HCT116 (cell line): ENCODE measurements at regions not wholly inside any gene's neighbourhood (a gene's known extent, or its start where the extent isn't known, plus 50 kb on each side); places are given as distances from the start of the nearest gene placed in this dataset.

Experiments
- ATAC-seq: fragments of 200-7000 bp; cut with Tn5 transposase; 2 replicates; pipeline ENCODE4 v1.9.1; 2020; ENCODE audit warnings: mild to moderate bottlenecking, moderate library complexity
- BruUV-seq: library from RNA; stranded (reverse); fragments of 400-500 nt; replicated peaks from 2 replicates; lab custom pipeline; 2021; lab: Mats Ljungman, UMichigan
- CTCF ChIA-PET: fragments of 300-600 bp; sonication (Branson Sonifier 250); formaldehyde crosslinking; loops from one replicate; lab custom pipeline; 2021; ENCODE audit warnings: antibody characterized with exemption; lab: Charles Lee
- POLR2A ChIA-PET: fragments of 300-600, 350-600 bp; sonication (Branson Sonifier 250); formaldehyde crosslinking; loops from one replicate; lab custom pipeline; 2021; ENCODE audit warnings: antibody characterized with exemption; lab: Charles Lee
- RAD21 ChIA-PET, 2 experiments: fragments of 300-600 bp; sonication (Branson Sonifier 250); formaldehyde crosslinking; loops; one replicate each; lab custom pipeline; 2023; ENCODE audit warnings: low total read pairs in 2 of 2; ENCODE audit not compliant: uncharacterized antibody in 2 of 2, unreplicated experiment in 2 of 2, low non-redundant PET in 1 of 2; lab: Charles Lee
- DNase-seq: peaks from one replicate; pipeline ENCODE4 v3.0.0-alpha.2; 2010; ENCODE audit warnings: low read depth, low spot score
- H2AFZ ChIP-seq: fragments of 200-600 bp; shearing (Covaris generic), sonication (generic); 2 replicates; pipeline ENCODE4 v1.6.1; 2017; ENCODE audit warnings: low read depth, mixed run types, mixed read lengths, antibody characterized with exemption, low read length; ENCODE audit not compliant: poor library complexity, severe bottlenecking
- H3K27ac ChIP-seq: 2 replicates; pipeline ENCODE4 v1.5.1; 2012; ENCODE audit warnings: low read depth, low read length
- H3K27me3 ChIP-seq: fragments of 200-600 bp; sonication (generic); 2 replicates; pipeline ENCODE4 v1.6.1; 2016; ENCODE audit warnings: mixed run types, low read length, mixed read lengths; ENCODE audit not compliant: insufficient read depth
- H3K36me3 ChIP-seq, 2 experiments: fragments of 200-500 bp in 1 of 2; fragments of 200-600 bp in 1 of 2; sonication (Bioruptor generic) in 1 of 2; sonication (generic) in 1 of 2; 2 replicates each; pipeline versions ENCODE4 v1.5.1 to v1.6.1; 2014 to 2016; ENCODE audit warnings: low read length in 2 of 2, inconsistent platforms in 1 of 2, mixed read lengths in 1 of 2, mixed run types in 1 of 2; ENCODE audit not compliant: insufficient read depth in 2 of 2, control insufficient read depth in 1 of 2
- H3K4me1 ChIP-seq, 2 experiments: fragments of 200-600 bp in 1 of 2; sonication (generic) in 1 of 2; 2 replicates each; pipeline versions ENCODE4 v1.5.1 to v1.6.1; 2012 to 2017; ENCODE audit warnings: low read length in 2 of 2, inconsistent platforms in 1 of 2, mild to moderate bottlenecking in 1 of 2, mixed read lengths in 1 of 2, mixed run types in 1 of 2, moderate library complexity in 1 of 2; ENCODE audit not compliant: insufficient read depth in 2 of 2, control insufficient read depth in 1 of 2
- H3K4me2 ChIP-seq: fragments of 200-600 bp; sonication (generic); 2 replicates; pipeline ENCODE4 v1.6.1; 2017; ENCODE audit warnings: mixed run types, low read length, mixed read lengths
- H3K4me3 ChIP-seq, 2 experiments: fragments of 200-600 bp in 1 of 2; sonication (generic) in 1 of 2; replicated peaks in 1 of 2; 2 replicates each; pipeline ENCODE4 v1.5.1; 2011 to 2016; ENCODE audit warnings: low read length in 2 of 2, control low read depth in 1 of 2, low read depth in 1 of 2, mild to moderate bottlenecking in 1 of 2, mixed read lengths in 1 of 2, mixed run types in 1 of 2
- H3K79me2 ChIP-seq: fragments of 200-600 bp; sonication (generic); 2 replicates; pipeline ENCODE4 v1.6.1; 2017; ENCODE audit warnings: mild to moderate bottlenecking, mixed run types, low read length, moderate library complexity, mixed read lengths; ENCODE audit not compliant: insufficient read depth
- H3K9ac ChIP-seq: fragments of 200-600 bp; sonication (generic); 2 replicates; pipeline ENCODE4 v1.6.1; 2016; ENCODE audit warnings: low read length, mixed read lengths
- H3K9me2 ChIP-seq: fragments of 200-600 bp; sonication (generic), shearing (Covaris generic); 2 replicates; pipeline ENCODE4 v1.6.1; 2017; ENCODE audit warnings: mixed run types, mild to moderate bottlenecking, moderate library complexity; ENCODE audit not compliant: insufficient read depth
- H3K9me3 ChIP-seq, 2 experiments: fragments of 200-500 bp in 1 of 2; fragments of 200-600 bp in 1 of 2; sonication (Bioruptor generic) in 1 of 2; sonication (generic) in 1 of 2; 2 replicates each; pipeline ENCODE4 v1.6.1; 2014 to 2017; ENCODE audit warnings: low read length in 2 of 2, mixed read lengths in 2 of 2, inconsistent platforms in 1 of 2, low read depth in 1 of 2, mild to moderate bottlenecking in 1 of 2, mixed run types in 1 of 2, moderate library complexity in 1 of 2; ENCODE audit not compliant: control insufficient read depth in 1 of 2, insufficient read depth in 1 of 2
- H4K20me1 ChIP-seq: fragments of 200-600 bp; sonication (generic), shearing (Covaris generic); 2 replicates; pipeline ENCODE4 v1.6.1; 2017; ENCODE audit warnings: mixed run types, mild to moderate bottlenecking, moderate library complexity; ENCODE audit not compliant: insufficient read depth
- EGR1 ChIP-seq: IDR thresholded peaks from 2 replicates; pipeline ENCODE4 v1.6.1; 2012; ENCODE audit warnings: low read depth
- ELF1 ChIP-seq: IDR thresholded peaks from 2 replicates; pipeline ENCODE4 v1.6.1; 2012; ENCODE audit warnings: low read depth, borderline replicate concordance
- EZH2 ChIP-seq: fragments of 200-600 bp; sonication (generic); IDR thresholded peaks from 2 replicates; pipeline ENCODE4 v1.6.1; 2017; ENCODE audit warnings: antibody characterized with exemption, mixed run types
- FOSL1 ChIP-seq: IDR thresholded peaks from 2 replicates; pipeline ENCODE4 v1.6.1; 2012; ENCODE audit warnings: low read depth
- JUND ChIP-seq: IDR thresholded peaks from 2 replicates; pipeline ENCODE4 v1.6.1; 2012
- SIN3A ChIP-seq: IDR thresholded peaks from 2 replicates; pipeline ENCODE4 v1.6.1; 2012; ENCODE audit warnings: low read depth
- TCF7L2 ChIP-seq: IDR thresholded peaks from 2 replicates; pipeline ENCODE4 v1.7.0; 2011; ENCODE audit warnings: borderline replicate concordance, inconsistent platforms; ENCODE audit not compliant: insufficient read depth, insufficient read length; ENCODE audit errors: extremely low read depth
- YY1 ChIP-seq: IDR thresholded peaks from 2 replicates; pipeline ENCODE4 v1.6.1; 2011; ENCODE audit warnings: low read length, low read depth, moderate library complexity, mild to moderate bottlenecking; ENCODE audit not compliant: insufficient replicate concordance; ENCODE audit errors: extremely low read depth
- ZBTB33 ChIP-seq: IDR thresholded peaks from 2 replicates; pipeline ENCODE4 v1.6.1; 2011; ENCODE audit warnings: mild to moderate bottlenecking, low read length, moderate library complexity; ENCODE audit not compliant: insufficient replicate concordance; ENCODE audit errors: extremely low read depth
- ZNF274 ChIP-seq: fragments of 200-500 bp; sonication (Bioruptor generic); IDR thresholded peaks from 2 replicates; pipeline ENCODE4 v1.6.1; 2014; ENCODE audit warnings: mild to moderate bottlenecking, low read depth, low read length, inconsistent platforms
- intact Hi-C: fragments of 100-400 bp; cut with micrococcal nuclease; formaldehyde crosslinking; loops from 2 replicates; pipeline ENCODE4 v1.10.0; 2022

- POLR2A ChIA-PET, result no interaction called here
- Histone ChIP-seq H3K4me2 (no peak overlapping the region), H3K4me1 (peaks cover 5 to 9% of the 10 kb centered on the region in 2 experiments; a peak in 3 of 4 replicates), H3K27ac (no peak overlapping the region), H3K27me3 (no peaks in the 10 kb centered on the region), H3K4me3 (no peak overlapping the region), H3K9ac (no peak overlapping the region), H3K9me3 (no peaks in the 10 kb centered on the region), H2AFZ (no peak overlapping the region), H3K9me2 (no peaks in the 10 kb centered on the region), H3K36me3 (no peaks in the 10 kb centered on the region), H3K79me2 (no peaks in the 10 kb centered on the region), H4K20me1 (no peaks in the 10 kb centered on the region)
- no peak for ATAC-seq
- intact Hi-C loops, result no loop called here
- no peak for TF ChIP-seq TCF7L2
- no peak for TF ChIP-seq SIN3A
- no peak for TF ChIP-seq EZH2
- no peak for TF ChIP-seq ZBTB33
- TF ChIP-seq JUND, result no peak
- no peak for TF ChIP-seq ZNF274
- no peak for TF ChIP-seq ELF1
- TF ChIP-seq FOSL1, result no peak
- TF ChIP-seq EGR1, result no peak
- no peak for TF ChIP-seq YY1
- no TSS peak for BruUV-seq
- CTCF ChIA-PET, result interaction anchor here (0.7 kb wide), 1 partner anchor 12 kb away, joined by 3 read pairs; no protein-coding TSS in a partner anchor
- DNase-seq, result no peak
- RAD21 ChIA-PET, result no interaction called here
These were observed 1189.3 kb upstream of the CITED2 start for GRCh38 chr6:140563728-140564127.
